ENCODE measurements at regions not wholly inside any gene's neighbourhood (a gene's known extent, or its start where the extent isn't known, plus 50 kb on each side); places are given as distances from the start of the nearest gene placed in this dataset.

DNA sequence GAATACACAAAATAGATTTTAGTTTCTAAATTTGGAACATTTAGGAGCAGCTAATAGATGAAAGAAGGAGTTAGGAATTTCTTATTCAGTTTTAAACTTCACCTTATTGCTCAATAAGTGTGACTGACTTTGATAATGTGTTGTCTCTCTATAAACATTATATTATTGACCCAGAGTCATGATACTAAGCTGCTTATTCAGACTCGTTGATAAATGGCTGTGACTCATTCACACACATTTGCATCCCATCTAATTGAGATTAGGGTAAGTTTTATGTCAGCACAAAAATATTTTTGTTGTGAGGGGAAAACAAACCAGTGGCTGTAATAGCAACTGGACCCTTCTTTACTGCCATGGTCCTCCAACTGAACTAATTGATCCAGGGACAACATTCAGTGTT is 137.6 kb downstream of the GOLIM4 start:
- no peak for DNase-seq

DNA sequence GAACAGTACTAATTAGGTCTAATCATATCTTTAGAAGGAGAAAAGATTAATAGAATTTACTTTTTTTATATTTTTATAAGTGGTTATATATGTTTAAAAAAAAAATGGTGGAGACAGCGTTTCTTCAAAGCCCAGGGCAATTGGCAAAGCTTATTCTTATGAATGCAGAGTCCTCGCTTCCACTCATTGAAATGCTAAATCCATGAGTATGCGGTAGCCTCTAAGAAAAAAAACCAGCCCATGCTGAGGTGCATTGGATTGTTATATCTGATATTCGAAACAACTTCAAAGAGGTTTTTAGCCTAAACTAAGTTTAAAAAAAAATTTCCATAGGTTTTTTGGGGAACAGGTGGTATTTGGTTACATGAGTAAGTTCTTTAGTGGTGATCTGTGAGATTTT is 142.8 kb downstream of the GOLIM4 start:
- DNase-seq = no peak

DNA sequence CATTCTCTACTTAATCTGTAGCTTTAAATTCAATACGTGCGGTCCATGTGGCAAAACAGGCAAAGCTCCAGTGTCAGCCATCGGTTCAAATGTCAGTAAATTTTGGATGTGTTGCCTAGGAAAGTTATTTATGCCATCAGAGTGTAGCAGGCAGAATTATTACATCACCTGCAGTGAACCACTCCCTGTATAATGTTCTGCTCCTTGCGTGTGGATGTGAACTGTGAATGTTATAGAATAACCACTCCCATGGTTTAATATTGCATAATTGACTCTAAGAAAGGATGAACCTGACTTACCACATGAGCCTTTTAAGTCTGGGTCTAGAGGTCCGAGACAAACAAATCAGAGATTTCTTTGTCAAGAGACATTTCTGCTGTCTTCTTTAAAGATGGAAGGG is 145.5 kb downstream of the GOLIM4 start:
- no peak for DNase-seq

DNA sequence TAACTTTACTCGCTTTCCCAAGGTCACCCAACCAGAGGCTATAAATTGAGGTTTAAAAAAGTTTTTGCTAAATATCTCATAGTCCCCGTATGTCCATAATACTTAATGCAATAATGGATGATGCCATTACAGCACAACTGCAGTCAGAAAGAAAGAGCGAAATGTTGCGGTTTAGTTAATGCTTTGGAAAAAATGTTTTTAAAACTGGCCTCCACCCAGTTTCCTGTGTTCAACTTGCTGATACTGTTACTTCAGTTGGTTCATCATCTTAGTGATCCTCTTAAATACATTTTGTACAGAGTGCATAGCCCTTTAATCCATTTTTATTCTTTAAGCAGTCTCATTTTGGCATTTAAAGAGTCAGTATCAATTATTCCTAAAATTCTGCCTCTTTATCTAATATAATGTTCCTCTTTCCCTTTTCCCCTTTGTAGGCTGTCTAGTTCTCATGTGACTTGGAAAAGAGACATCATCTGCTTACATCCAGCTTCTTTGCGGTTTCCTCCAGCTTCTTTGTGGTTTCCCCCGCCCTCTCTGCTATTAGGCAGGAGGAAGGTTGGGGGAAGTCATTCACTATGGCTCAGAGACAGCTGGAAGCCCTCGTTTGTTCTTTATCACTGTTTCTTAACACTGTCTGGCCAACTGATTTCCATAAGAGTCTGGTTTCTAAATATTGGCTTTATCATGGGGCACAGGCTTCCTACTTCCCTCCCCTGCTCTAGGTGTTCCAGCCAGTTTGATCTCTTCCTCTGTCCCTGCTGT is 154.3 kb downstream of the GOLIM4 start:
- DNase-seq = peak; percentile 95

DNA sequence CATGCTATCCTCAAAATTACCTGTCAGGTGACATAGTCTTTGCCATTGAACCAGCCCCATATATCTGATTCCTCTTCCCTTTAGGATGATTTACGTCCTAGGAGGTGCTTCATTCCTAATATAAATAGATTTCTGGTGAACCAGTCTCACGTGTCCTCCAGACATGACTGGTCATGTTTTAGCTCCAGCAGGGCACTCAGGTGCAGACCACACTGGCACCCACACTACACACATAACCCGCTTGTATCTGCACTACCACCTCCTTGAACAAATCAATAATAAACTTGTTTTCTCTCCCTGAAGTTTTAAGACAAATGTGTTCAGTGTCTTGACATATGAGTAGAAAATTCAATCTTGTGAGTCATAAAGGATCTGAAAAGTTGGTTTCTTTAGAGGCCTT is 155.5 kb downstream of the GOLIM4 start:
- peak; percentile 27 for DNase-seq

DNA sequence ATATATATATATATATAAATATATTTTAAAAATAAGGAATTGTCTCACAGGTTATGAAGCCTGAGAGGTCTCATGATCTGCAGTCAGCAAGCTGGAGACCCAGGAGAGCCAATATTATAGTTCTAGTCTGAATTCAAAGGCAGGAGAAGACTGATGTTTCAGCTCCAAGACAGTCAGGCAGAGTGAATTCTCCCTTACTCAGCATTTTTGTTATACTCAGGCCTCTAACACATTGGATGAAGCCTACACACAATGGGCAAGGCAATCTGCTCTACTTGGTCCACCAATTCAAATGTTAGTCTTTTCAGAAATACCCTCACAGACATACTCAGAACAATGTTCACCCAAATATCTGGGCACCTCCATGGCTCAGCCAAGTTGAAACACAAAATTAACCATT is 157.2 kb downstream of the GOLIM4 start:
- no peak for DNase-seq

DNA sequence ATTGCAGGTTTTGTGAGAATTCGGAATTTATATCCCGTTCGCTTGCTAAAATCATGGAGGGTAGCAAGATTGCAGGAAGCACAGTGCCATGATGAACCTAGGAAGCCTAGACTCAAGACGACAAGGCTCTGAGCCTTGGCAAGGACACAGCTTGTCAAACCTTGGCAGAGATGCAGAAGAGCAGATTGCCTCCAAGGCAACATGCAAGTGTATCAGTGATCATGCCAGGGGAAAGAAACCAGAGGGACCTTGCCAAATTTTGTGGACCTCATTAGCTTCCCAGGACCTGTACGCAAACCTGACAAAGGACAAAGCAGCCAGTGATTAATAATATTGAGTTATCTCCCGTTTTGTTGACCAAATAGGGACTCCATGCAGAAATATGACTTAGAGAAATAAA is 159.7 kb downstream of the GOLIM4 start:
- DNase-seq = no peak

DNA sequence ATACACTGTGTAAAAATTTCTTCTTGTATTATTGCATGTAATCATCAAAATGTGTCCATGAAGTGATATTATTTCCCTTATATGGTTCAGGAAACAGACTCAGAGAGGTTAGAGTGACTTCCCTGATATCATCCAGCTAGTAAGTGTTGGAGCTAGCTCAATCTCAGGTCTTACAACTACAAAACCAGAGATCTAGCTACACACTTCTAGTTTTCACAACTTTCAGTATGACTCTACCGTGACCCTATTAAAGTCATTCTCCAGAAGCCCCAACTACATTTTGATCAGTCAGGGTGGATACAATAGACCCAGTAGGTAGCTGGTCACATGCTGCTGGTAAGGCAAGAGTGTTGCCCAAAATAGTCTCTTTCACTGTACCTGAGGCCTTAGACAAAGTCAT is 165.3 kb downstream of the GOLIM4 start:
- DNase-seq = no peak

DNA sequence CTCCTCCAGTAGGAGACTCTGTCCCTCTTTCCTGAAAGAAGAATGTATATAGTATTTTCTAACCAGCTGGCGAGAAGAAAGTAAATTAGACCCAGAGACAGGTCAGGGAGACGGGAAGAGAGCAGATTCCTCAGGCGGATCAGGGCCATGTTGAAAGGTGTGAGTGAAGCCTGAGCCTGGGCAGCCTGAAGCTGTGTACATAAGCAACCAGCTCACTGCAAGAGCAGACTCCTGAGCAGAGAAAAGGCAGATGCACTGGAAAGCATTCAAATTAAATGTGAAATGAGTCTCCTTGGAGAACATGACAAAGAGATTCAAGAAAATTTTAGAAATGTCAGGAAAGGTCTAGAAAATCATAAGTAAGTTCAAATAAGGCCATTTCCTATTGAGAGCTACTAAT is 165.8 kb downstream of the GOLIM4 start:
- no peak for DNase-seq

DNA sequence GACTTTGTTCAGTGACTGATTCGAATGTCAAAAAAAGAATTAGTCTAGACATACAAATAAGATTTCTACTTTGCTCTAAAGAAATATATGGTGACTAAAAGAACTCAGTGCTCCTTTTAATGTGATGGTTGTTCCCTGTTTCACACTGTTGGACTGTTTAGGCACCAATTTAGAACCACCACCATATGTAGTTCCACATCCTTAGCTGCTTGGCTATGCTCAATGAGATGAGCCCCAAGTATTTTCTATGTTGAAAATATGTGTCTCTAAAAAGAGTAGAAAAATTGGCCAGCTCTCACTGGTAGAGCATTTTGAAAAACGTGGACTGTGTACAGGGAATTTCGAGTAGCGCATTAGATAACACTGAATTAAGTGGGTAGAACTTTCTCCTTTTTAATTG is 167.3 kb downstream of the GOLIM4 start:
- no peak for DNase-seq

DNA sequence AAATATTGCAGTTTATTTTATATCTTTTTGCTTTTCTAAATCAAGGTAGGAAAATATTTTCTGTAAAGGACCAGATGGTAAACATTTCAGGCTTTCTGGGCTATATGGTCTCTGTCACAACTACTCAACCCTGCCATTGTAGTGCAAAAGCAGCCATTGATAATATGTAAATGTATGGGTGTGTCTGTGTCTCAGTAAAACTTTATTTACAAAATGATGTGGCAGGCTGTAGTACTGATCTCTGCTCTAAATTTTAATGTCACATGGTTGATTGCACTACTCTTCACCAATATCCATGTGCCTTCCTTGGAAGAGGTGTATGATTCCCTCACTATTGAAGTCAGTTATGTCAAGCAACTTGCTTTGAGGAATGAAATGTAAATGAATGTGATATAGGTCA is 175.0 kb downstream of the GOLIM4 start:
- no peak for DNase-seq

DNA sequence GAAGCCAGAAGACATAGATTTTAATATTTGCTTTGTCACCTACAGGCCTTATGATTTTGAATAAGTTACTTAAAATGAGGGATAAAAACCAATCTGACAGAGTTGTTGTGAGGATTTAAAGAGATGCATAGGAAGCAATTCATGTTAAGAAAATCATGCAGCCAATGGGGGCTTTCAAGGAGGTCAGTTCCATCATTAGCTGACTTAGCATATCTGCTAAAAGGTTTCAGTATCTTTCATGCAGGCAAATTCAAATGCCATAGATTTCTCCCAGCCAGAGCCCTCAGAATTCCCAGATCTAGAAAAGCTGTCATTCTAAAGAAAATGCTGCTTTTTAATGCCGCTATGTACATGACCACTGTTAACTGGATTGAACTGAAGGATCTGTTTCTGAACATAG is 176.1 kb downstream of the GOLIM4 start:
- DNase-seq = no peak

DNA sequence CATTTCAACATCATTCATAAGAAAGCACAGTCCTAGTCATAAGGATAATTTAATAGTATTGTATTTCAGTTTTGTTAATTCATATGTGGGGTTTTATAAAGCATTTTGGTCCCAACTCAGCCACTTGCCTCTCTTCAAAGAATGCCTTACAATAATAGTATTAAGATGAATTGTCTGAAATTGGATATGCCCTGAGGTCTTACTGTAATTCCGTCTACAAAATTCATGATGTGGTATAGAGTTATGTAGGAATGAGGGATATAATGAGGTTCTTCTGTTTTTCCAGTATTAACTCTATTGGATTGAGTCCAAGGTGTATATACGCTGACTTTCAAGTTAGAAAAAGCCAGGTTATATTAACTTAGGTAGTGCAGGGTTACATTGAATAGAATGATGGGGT is 177.0 kb downstream of the GOLIM4 start:
- DNase-seq = peak; percentile 48

DNA sequence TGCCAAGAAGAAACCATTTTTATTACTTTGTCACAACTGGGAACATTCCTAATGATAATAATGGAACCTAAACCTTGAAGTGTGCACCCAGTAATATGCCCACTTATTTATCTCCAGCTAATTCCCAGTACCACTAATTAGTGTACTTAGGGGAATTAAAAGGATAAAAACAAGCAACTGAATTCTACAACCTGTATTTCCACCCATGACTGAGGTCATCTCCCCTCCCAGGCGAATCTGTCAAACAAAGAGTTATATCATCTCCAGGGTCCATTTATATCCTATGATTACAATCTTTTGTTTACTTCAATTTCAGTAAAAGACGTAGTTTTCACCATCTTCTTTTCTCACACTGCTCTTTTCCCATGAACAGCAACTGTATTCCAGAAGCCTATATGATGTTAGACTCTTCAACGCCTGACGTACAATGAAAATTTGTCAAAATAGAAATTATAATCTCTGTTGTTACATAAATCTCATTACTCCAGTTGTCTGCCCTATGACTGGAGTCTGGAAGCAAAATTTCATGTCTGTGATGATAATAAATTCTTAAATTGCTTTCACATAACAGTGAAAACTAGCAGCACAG is 177.6 kb downstream of the GOLIM4 start:
- DNase-seq = no peak

DNA sequence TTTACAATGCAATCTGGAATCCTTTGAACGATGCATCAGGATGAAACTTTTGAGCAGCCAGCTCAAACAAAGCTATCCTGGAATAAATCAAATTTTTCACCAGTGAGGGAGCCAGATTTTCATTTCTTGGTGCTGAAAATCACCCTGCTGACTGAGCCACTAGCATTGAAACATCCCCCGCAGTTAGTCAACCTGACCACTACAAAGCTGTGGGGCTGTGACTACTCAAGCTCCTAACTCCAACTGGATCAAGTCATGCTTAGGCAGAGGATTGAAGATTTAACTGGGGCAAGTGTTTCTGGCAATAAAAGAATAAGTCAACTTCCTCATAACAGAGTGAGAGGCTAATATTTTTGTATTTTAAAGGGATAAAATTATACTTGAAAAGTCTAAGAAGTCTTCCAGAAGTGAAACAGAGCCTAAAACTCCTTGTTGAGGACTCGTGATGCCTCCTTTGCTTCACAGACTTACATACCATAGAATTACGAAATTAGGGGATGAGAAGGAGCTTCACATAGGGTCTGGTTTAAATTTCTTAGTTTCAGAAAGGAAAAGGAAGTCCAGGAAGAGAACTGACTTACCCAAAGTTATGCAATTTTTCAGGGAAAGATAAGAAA is 177.8 kb downstream of the SERPINI1 start:
- peak; percentile 70 for DNase-seq

DNA sequence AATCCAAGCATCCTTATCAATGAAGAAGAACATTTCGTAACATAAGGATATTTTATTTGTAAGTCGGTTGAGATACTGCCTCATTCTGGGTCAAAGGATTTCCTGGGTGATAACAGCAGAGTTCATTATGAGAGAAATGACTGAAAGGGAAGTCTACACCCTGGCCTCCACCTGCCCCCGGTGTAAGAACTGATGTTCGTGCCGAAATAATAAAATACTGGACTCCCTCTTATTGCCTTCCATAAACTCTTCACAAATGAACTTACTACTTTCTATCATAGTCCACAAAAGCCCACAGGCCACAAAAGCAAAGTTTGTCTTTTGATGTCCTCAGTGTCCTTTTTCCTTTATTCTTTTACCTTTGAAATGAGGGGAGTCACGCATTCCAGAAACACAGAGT is 174.4 kb downstream of the SERPINI1 start:
- DNase-seq = no peak

DNA sequence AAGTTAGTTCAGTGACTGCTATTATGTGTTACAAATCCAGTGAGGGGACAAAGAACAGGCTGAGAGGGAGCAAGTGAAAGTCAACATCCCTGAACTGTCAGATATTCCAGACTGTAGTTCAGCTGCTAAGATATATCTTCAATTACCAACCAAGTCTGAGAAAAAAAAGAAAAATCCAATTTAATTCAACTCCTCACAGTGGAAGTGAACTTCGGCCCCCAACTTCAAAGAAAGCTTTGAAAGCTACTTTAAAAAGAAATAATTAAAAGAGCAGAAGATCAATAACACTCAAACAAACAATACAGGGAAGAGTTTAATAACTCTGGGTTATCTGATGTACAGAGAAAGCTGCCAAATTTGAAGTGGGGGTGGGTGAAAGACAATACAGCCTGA is 174.0 kb downstream of the SERPINI1 start:
- no peak for DNase-seq

DNA sequence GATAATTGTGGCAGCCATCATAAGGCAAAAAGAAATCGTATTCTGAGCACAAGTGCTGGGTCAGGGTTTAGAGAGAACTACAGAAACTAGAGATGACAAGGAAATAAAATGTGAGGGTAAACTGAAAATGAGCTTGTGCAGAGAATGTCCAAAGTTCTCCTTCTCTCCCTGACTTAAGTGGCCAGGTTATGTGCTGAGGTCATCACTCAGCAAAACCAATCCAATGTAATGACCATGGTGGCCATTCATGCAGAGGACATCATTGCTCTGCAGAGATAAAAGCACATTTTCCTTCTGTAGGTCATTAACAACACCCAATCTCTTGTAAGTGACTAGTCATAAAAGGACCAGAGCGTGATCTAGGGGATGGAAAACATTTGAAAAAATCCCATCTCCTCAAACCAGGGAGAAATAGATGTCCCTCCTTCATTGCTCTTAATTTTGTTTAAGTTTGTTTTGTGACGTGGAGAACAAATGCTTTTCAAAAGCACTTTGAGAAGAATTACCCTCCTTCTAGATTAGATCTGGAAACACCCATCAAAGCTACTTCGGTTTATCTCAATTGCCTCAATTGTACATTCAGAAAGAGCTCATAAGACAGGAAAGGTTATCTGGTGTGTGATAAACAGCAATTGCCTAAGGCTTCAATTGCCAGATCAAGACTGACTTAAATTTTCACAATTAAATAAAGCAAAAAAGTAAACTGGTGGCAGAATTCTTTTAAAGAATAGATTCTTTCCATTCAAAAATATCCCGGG is 173.4 kb downstream of the SERPINI1 start:
- DNase-seq = no peak

DNA sequence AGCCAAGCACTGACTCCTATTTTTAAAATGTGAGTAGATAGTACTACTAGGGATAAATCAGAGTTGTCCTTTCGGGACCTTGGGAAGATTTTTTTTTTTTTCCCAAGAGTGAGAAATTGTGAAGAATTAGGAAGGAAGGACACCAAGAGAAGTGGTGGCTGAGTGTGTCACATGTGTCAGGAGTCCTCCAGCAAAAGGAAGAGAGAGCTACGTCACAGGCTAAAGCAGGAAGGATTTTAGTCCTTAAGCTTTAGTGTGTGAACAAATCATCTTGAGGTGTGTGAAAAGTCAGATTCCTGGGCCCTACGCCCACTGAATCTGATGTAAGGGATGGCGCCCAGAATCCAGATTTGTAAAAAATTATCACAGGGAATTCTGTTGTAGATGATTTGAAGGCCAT is 172.7 kb downstream of the SERPINI1 start:
- DNase-seq = no peak

DNA sequence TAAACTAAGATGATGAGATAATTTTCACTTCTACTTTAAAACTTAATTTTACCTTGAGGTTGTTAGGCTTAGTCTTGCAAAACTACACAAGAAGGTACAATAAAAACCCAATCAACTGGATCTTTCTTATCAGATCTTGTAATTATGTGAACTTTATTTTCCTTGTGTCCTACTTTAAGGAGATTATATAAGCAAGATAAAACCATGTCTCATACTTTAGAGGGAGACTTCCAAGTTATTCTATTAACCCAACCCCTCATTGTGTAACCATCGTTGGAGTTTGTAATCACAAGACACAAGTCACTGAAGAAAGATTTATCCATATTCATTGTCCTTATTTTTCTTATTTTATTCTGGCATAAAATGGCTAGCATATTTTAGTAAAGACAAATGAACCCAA is 165.6 kb downstream of the SERPINI1 start:
- no peak for DNase-seq

DNA sequence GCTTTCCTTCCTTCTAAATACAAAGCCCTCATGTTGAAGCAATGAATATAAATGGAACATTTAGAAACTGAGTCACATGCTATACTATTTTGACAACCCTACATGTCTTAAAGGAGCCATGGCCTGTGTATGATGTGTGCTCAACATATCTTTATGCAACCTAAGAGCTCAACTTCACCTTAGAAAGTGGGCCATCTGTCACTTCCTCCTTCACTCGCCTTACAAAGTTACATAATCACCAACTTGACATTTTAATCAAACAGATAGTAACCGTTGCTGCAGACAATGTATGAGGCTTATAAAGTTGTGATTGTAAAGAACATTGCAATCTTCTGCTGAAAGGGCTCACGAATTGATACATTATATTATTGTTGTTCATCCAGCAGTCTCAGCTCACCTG is 163.6 kb downstream of the SERPINI1 start:
- DNase-seq = no peak

DNA sequence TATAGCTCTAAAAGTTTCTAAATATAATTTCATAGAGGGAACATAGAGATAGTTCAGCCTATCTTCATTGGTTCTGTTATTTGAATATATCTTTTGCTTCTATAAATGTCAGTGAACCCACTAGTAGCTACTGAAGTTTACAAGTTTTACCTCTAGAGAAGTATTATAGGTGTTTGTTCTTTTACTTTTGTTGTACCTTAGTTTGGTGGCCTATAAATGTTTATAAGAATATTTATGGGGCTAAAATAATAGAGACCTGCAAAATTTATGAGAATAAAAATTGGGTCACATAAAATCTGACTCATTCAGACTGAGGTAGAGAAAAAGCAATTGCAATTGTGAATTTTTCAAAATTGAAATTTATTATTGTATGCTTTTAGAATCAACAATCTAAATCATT is 162.6 kb downstream of the SERPINI1 start:
- DNase-seq = no peak

DNA sequence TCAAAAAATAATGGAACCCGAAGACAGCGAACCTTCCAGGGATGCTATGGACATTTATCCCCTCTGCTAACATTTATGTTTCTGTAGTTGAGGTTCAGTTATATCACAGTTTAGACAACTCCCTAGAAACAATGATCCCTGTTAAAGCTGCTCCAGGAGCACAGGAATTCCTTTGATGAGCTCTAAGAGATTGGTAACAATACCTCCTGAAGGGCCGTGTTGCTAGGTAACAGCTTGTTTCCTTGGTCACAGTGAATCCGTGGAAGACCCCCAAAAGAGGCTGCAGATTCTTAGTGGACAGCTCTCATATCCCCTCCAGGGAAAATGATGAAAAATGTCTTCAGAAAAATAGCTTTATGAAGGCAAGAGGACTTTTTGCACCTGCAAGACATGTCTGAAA is 160.2 kb downstream of the SERPINI1 start:
- no peak for DNase-seq

DNA sequence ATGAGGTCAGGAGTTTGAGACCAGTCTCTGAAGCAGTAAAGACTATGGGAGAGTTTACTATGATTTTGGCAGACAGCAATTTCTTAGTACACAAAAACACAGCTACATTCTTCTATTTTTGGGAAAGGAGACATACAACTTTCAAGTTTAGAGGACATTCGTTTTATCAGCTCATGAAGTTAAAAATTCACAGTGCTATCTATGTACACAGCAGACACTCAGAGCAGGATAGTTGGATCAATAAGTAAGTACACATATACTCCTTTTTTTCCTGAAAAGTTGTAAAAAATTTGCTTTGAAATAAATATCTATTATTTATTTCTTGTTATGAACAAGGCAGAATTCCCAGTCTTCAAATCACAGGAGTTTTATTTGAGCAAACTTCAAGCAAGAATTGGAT is 159.7 kb downstream of the SERPINI1 start:
- no peak for DNase-seq
